HG03159 (cell line): ENCODE measurements at regions not wholly inside any gene's neighbourhood (a gene's known extent, or its start where the extent isn't known, plus 50 kb on each side); places are given as distances from the start of the nearest gene placed in this dataset.
"Not testable (repeated sequence)": the region's sequence is repeated elsewhere in the genome, so short reads cannot be mapped to it uniquely, and the experiment has no call there.

Experiments
- ATAC-seq: cut with Tn5 transposase; IDR thresholded peaks from one replicate; pipeline ENCODE4 v1.9.1; 2021; ENCODE audit warnings: mild to moderate bottlenecking, moderate library complexity; ENCODE audit not compliant: unreplicated experiment

GRCh38 chr2:189308056-189308790 lies 128.7 kb upstream of the COL5A2 start:
- no peak for ATAC-seq

- no peak for ATAC-seq
Measured at GRCh38 chr2:189309331-189309730, 129.8 kb upstream of the COL5A2 start.

GRCh38 chr2:189312211-189312610 lies 129.1 kb upstream of the WDR75 start:
- no peak for ATAC-seq

GRCh38 chr2:189312643-189313042 lies 128.6 kb upstream of the WDR75 start:
- ATAC-seq, result no peak

- no peak for ATAC-seq
Measured at GRCh38 chr2:189318761-189319160, 122.5 kb upstream of the WDR75 start.

- not testable (repeated sequence) for ATAC-seq
Measured at GRCh38 chr2:189319424-189319823, 121.8 kb upstream of the WDR75 start.

GRCh38 chr2:189327879-189328847 lies 113.1 kb upstream of the WDR75 start:
- no peak for ATAC-seq

GRCh38 chr2:189328848-189329245 lies 112.4 kb upstream of the WDR75 start:
- no peak for ATAC-seq

GRCh38 chr2:189336276-189336975 lies 104.8 kb upstream of the WDR75 start:
- ATAC-seq, result no peak

- no peak for ATAC-seq
Measured at GRCh38 chr2:189337656-189338055, 103.6 kb upstream of the WDR75 start.

- no peak for ATAC-seq
Measured at GRCh38 chr2:189338115-189338514, 103.2 kb upstream of the WDR75 start.

GRCh38 chr2:189341077-189341476 lies 100.2 kb upstream of the WDR75 start:
- no peak for ATAC-seq

- ATAC-seq, result no peak
Measured at GRCh38 chr2:189344043-189344442, 97.2 kb upstream of the WDR75 start.

- ATAC-seq, result peak; percentile 61
Measured at GRCh38 chr2:189347540-189347939, 93.7 kb upstream of the WDR75 start.

GRCh38 chr2:189348369-189348768 lies 92.9 kb upstream of the WDR75 start:
- ATAC-seq, result no peak

- no peak for ATAC-seq
Measured at GRCh38 chr2:189350540-189351209, 90.6 kb upstream of the WDR75 start.

- not testable (repeated sequence) for ATAC-seq
Measured at GRCh38 chr2:189351933-189352332, 89.3 kb upstream of the WDR75 start.

GRCh38 chr2:189357375-189357774 lies 83.9 kb upstream of the WDR75 start:
- not testable (repeated sequence) for ATAC-seq

- ATAC-seq, result no peak
Measured at GRCh38 chr2:189360861-189361260, 80.4 kb upstream of the WDR75 start.

GRCh38 chr2:189362283-189362682 lies 79.0 kb upstream of the WDR75 start:
- ATAC-seq, result no peak

- ATAC-seq, result no peak
Measured at GRCh38 chr2:189363559-189363958, 77.7 kb upstream of the WDR75 start.
